H1 (cell line): ENCODE measurements at regions not wholly inside any gene's neighbourhood (a gene's known extent, or its start where the extent isn't known, plus 50 kb on each side); places are given as distances from the start of the nearest gene placed in this dataset.

Experiments used
- EP300 ChIP-seq, 2 experiments: IDR thresholded peaks; 1 replicate in 1 of 2; 2 replicates in 1 of 2; pipeline ENCODE4 v1.6.1; 2011 to 2012; ENCODE audit warnings: low read depth in 2 of 2, low read length in 2 of 2, mild to moderate bottlenecking in 2 of 2, borderline replicate concordance in 1 of 2, inconsistent platforms in 1 of 2, moderate library complexity in 1 of 2
- GTF2F1 ChIP-seq: IDR thresholded peaks from 2 replicates; pipeline ENCODE4 v1.6.1; 2012; ENCODE audit warnings: low read depth, low read length, improper control_type of control experiment, borderline replicate concordance
- RBBP5 ChIP-seq: IDR thresholded peaks from 2 replicates; pipeline ENCODE4 v1.7.1; 2012; ENCODE audit warnings: low read depth, mild to moderate bottlenecking, inconsistent platforms, low read length, moderate library complexity, borderline replicate concordance
- YY1 ChIP-seq: IDR thresholded peaks from 2 replicates; pipeline ENCODE4 v1.6.1; 2011; ENCODE audit warnings: low read depth, mild to moderate bottlenecking, low read length

DNA sequence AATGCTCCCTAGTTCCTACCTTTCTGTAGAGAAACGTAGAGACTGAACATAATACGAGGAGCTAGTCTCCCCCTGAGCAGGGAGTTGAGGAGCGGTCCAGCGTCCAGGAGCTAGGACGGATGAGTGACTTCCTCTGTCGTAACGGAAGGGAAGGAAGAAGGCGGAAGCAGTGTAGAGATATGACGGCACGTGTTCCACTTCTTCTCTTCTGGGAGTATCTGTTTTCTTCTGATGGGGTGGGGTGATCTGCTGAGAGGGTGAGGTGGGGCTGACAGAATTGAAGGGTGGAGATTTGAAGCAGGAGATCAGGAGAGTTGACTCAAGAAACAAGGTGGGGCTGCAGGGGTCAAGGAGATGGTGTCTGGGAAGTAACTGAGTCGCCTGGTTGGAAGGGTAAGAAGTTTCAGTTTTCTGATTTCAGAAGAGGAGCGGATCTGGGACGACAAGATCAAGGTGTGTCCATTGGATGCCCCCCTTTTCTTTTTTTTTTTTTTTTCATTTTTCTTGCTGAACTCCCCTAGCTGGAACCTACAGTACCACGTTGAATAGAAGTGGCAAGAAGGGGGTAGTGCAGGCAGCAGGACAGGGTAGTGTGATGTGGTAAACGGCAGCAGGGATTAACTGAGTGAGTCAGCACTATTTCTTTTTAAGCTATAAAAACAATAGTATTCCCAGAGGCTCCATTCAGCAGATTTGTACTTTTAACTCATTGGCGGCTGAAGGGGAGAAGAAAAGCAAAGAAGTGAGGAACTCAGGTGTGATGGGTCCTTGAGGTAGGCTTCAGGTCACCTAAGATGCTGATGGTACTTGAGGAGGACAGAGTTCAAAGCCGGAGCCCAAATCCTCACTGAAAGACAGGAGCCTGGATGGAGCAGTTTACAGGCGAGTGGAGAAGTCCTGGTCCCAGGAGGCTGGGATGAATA lies 50.8 kb upstream of the SETD7 start (continued):
- TF ChIP-seq EP300 (IDR thresholded peaks at IDR 0.05; ENCODE audit: borderline replicate concordance in 1 of 2, low read depth in 2 of 2, low read length in 2 of 2) (no peak), YY1 (no peak), GTF2F1 (no peak), RBBP5 (no peak)
